ENCODE measurements at regions not wholly inside any gene's neighbourhood (a gene's known extent, or its start where the extent isn't known, plus 50 kb on each side); places are given as distances from the start of the nearest gene placed in this dataset.

DNA sequence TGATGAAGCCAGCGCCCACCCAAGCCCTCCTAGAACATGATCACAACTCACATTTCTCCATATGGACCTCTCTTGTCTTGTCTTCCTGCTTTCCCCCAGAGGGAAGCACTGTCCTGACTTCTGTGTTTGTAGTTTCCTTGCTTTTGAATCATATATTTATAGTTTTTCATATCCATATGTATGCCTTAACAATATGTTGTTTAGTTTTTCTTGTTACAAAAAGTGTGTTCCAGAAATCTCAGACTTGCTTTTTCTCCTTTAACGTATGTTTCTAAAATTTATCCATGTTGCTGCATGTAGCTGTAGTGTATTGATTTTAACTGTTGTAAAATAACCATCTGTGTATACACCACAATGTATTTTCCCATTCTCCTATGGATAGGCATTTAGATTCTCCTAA, 182.0 kb upstream of the SMIM23 start:
- TF ChIP-seq CTCF (conservative IDR thresholded peaks at IDR 0.05; ENCODE audit: low read depth, low read length) (no peak), EZH2 (IDR thresholded peaks at IDR 0.05; ENCODE audit: borderline replicate concordance, low read depth, low read length, poor library complexity, severe bottlenecking) (no peak)

Measured in A673 (cell line).